ENCODE measurements at regions not wholly inside any gene's neighbourhood (a gene's known extent, or its start where the extent isn't known, plus 50 kb on each side); places are given as distances from the start of the nearest gene placed in this dataset.

DNA sequence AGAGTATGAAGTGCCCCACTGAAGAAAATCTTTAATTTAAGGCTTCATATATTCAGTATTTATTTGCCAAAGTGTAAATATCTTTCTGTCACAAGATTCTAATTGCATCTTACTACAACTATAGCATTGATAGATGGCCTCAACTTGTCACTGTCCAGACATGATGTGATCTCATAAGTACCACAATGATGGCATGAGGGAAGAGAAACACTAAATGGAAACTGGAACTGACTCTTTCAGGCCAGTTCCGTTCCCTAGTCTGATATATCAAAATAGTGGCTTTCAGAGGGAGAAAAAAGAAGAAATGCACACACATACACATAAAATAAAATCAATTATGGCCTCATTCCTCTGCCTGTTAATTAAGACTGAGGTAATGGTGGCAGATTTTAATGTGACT lies 615.7 kb downstream of the TBL1XR1 start:
- TF ChIP-seq, protein P1, sequence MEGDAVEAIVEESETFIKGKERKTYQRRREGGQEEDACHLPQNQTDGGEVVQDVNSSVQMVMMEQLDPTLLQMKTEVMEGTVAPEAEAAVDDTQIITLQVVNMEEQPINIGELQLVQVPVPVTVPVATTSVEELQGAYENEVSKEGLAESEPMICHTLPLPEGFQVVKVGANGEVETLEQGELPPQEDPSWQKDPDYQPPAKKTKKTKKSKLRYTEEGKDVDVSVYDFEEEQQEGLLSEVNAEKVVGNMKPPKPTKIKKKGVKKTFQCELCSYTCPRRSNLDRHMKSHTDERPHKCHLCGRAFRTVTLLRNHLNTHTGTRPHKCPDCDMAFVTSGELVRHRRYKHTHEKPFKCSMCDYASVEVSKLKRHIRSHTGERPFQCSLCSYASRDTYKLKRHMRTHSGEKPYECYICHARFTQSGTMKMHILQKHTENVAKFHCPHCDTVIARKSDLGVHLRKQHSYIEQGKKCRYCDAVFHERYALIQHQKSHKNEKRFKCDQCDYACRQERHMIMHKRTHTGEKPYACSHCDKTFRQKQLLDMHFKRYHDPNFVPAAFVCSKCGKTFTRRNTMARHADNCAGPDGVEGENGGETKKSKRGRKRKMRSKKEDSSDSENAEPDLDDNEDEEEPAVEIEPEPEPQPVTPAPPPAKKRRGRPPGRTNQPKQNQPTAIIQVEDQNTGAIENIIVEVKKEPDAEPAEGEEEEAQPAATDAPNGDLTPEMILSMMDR (IDR thresholded peaks at IDR 0.05): no peak
- no peak for TF ChIP-seq POLR2A (IDR thresholded peaks at IDR 0.05)

Data from Peyer's patch (tissue), 4 donors.